ENCODE measurements at regions not wholly inside any gene's neighbourhood (a gene's known extent, or its start where the extent isn't known, plus 50 kb on each side); places are given as distances from the start of the nearest gene placed in this dataset.

- peak in 2 of 5 experiments; percentile 19 to 22 for TF ChIP-seq CTCF (IDR thresholded peaks at IDR 0.05)
- no peak for TF ChIP-seq POLR2A (IDR thresholded peaks at IDR 0.05)
- TF ChIP-seq EP300 (IDR thresholded peaks at IDR 0.05): no peak
These were observed 251.2 kb downstream of the RRAGC start for GRCh38 chr1:38608202-38608864.
